Transverse colon (tissue), 4 donors: ENCODE measurements at regions not wholly inside any gene's neighbourhood (a gene's known extent, or its start where the extent isn't known, plus 50 kb on each side); places are given as distances from the start of the nearest gene placed in this dataset.

Experiments used
- DNase-seq: peaks from one replicate; pipeline ENCODE4 v3.0.0-alpha.2; 2019
- H3K27ac ChIP-seq, 4 donors: fragments of 200-600 bp; sonication (generic); 2 replicates each; pipeline ENCODE4 v1.5.1; 2016 to 2018; ENCODE audit warnings: inconsistent platforms in 4 of 4
- H3K27me3 ChIP-seq: fragments of 200-600 bp; sonication (generic); 2 replicates; pipeline ENCODE4 v1.5.1; 2017; ENCODE audit warnings: inconsistent platforms
- H3K36me3 ChIP-seq, 4 donors: fragments of 200-600 bp; sonication (generic); 2 replicates each; pipeline ENCODE4 v1.5.1; 2017 to 2019; ENCODE audit warnings: inconsistent platforms in 4 of 4
- H3K4me1 ChIP-seq, 4 donors: fragments of 200-600 bp; sonication (generic); 2 replicates each; pipeline ENCODE4 v1.5.1; 2017 to 2020; ENCODE audit warnings: inconsistent platforms in 4 of 4
- H3K4me3 ChIP-seq, 4 donors: fragments of 200-600 bp; sonication (generic); 1 replicate in 1 of 4; 2 replicates in 3 of 4; pipeline versions ENCODE4 v1.5.1 to v1.6.1; 2017 to 2019; ENCODE audit warnings: inconsistent platforms in 4 of 4
- H3K9me3 ChIP-seq, 2 donors: fragments of 200-600 bp; sonication (generic); 2 replicates each; pipeline ENCODE4 v1.5.1; 2017 to 2019; ENCODE audit warnings: inconsistent platforms in 2 of 2
- CTCF ChIP-seq, 5 experiments: fragments of 200-600 bp in 3 of 5; fragments of 450-650 bp in 2 of 5; sonication (generic) in 3 of 5; IDR thresholded peaks; 1 replicate in 2 of 5; 2 replicates in 3 of 5; pipeline ENCODE4 v1.5.1; 2016 to 2017; ENCODE audit warnings: antibody characterized with exemption in 5 of 5, inconsistent platforms in 3 of 5, mild to moderate bottlenecking in 2 of 5, moderate library complexity in 1 of 5
- EP300 ChIP-seq: sonication (generic); formaldehyde crosslinking; IDR thresholded peaks from one replicate; pipeline ENCODE4 v1.6.1; 2017; ENCODE audit warnings: antibody characterized with exemption, low read depth
- POLR2A ChIP-seq: fragments of 450-650 bp; IDR thresholded peaks from one replicate; pipeline ENCODE4 v1.6.1; 2016; ENCODE audit warnings: antibody characterized with exemption, mild to moderate bottlenecking, moderate library complexity
- POLR2AphosphoS5 ChIP-seq, 3 donors: sonication (generic); formaldehyde crosslinking; IDR thresholded peaks; one replicate each; pipeline ENCODE4 v1.6.1; 2016; ENCODE audit warnings: antibody characterized with exemption in 3 of 3
- WGBS, 2 donors: methylation state at CpG; one replicate each; pipeline ENCODE4 v1.1.5; 2018; ENCODE audit warnings: low coverage in 1 of 2; 5-methylcytosine and 5-hydroxymethylcytosine counted together
- in situ Hi-C, 4 donors: fragments of 200-750 bp; cut with MboI; loops; one replicate each; pipeline versions ENCODE4 v1.15.0 to v1.15.1; 2017; ENCODE audit warnings: low sequenced_read_pairs in 3 of 4, low pct_ligation_motif_present in 1 of 4, low pct_unique_long_range_greater_than_20kb in 1 of 4
- intact Hi-C: fragments of 100-400 bp; cut with DNase I; formaldehyde crosslinking; loops from one replicate; pipeline ENCODE4 v1.15.1; 2023; ENCODE audit warnings: low total_unique reads

GRCh38 chr7:69436946-69437345 lies 161.3 kb upstream of the AUTS2 start:
- WGBS, 2 donors, result 0 to 24% methylated on average over 1 of the region's 1 CpG
- intact Hi-C loops (no loop called here), in situ Hi-C loops (no loop called here)
- H3K27me3 ChIP-seq, result no peaks in the 10 kb centered on the region
- no peak overlapping the region for H3K4me3 ChIP-seq
- no peaks in the 10 kb centered on the region for H3K36me3 ChIP-seq
- DNase-seq, result no peak
- no peak for TF ChIP-seq EP300
- TF ChIP-seq POLR2AphosphoS5 (IDR thresholded peaks at IDR 0.05), result no peak
- no peak for TF ChIP-seq CTCF (IDR thresholded peaks at IDR 0.05)
- TF ChIP-seq POLR2A, result no peak
- H3K27ac ChIP-seq, result no peak overlapping the region
- peaks cover 0 to 4% (median 0%) of the 10 kb centered on the region in 4 donors for H3K4me1 ChIP-seq
- H3K9me3 ChIP-seq, result no peaks in the 10 kb centered on the region

- no peak for DNase-seq
- H3K4me1 ChIP-seq, result peaks cover 0 to 4% (median 0%) of the 10 kb centered on the region in 4 donors
- no peak overlapping the region for H3K27ac ChIP-seq
- no peak overlapping the region for H3K4me3 ChIP-seq
- intact Hi-C loops, result no loop called here
- in situ Hi-C loops, result no loop called here
- H3K9me3 ChIP-seq, result no peaks in the 10 kb centered on the region
- no peaks in the 10 kb centered on the region for H3K27me3 ChIP-seq
- 77 to 80% methylated on average over 4 to 16 of the region's 16 CpGs for WGBS, 2 donors
- TF ChIP-seq POLR2A (no peak), EP300 (no peak), CTCF (IDR thresholded peaks at IDR 0.05) (no peak), POLR2AphosphoS5 (IDR thresholded peaks at IDR 0.05) (no peak)
- H3K36me3 ChIP-seq, result no peaks in the 10 kb centered on the region
These were observed 159.5 kb upstream of the AUTS2 start for GRCh38 chr7:69438584-69439412.

- DNase-seq, result no peak
- H3K36me3 ChIP-seq, result no peaks in the 10 kb centered on the region
- peaks cover 0 to 4% (median 0%) of the 10 kb centered on the region in 4 donors for H3K4me1 ChIP-seq
- in situ Hi-C loops, result no loop called here
- H3K27me3 ChIP-seq, result no peaks in the 10 kb centered on the region
- H3K4me3 ChIP-seq, result no peak overlapping the region
- TF ChIP-seq CTCF (IDR thresholded peaks at IDR 0.05) (no peak), EP300 (no peak), POLR2AphosphoS5 (IDR thresholded peaks at IDR 0.05) (no peak), POLR2A (no peak)
- WGBS, 2 donors, result 72 to 80% methylated on average over 1 of the region's 1 CpG
- intact Hi-C loops, result no loop called here
- H3K27ac ChIP-seq, result no peak overlapping the region
- no peaks in the 10 kb centered on the region for H3K9me3 ChIP-seq
These were observed 158.5 kb upstream of the AUTS2 start for GRCh38 chr7:69439636-69440325.

- TF ChIP-seq EP300, result no peak
- Histone ChIP-seq H3K27me3 (no peaks in the 10 kb centered on the region), H3K36me3 (no peaks in the 10 kb centered on the region), H3K9me3 (no peaks in the 10 kb centered on the region), H3K27ac (no peak overlapping the region), H3K4me1 (peaks cover 0 to 4% (median 0%) of the 10 kb centered on the region in 4 donors), H3K4me3 (no peak overlapping the region)
- 50 to 57% methylated on average over 1 to 2 of the region's 2 CpGs for WGBS, 2 donors
- DNase-seq, result no peak
- in situ Hi-C loops, result no loop called here
- intact Hi-C loops, result no loop called here
These were observed 157.3 kb upstream of the AUTS2 start for GRCh38 chr7:69440976-69441375.
